ENCODE measurements at regions not wholly inside any gene's neighbourhood (a gene's known extent, or its start where the extent isn't known, plus 50 kb on each side); places are given as distances from the start of the nearest gene placed in this dataset.

GRCh38 chr12:65657635-65658034, 166.6 kb upstream of the HMGA2 start:
- Histone ChIP-seq H3K4me1 (ENCODE audit: control insufficient read depth in 3 of 3, insufficient read depth in 3 of 3, low read length in 3 of 3) (no peaks in the 10 kb centered on the region), H3K4me3 (ENCODE audit: low read length in 3 of 3) (no peak overlapping the region), H3K36me3 (ENCODE audit: control insufficient read depth in 3 of 3, insufficient read depth in 3 of 3, low read length in 3 of 3) (no peaks in the 10 kb centered on the region), H3K9me3 (ENCODE audit: control insufficient read depth in 3 of 3, low read length in 3 of 3) (no peaks in the 10 kb centered on the region), H3K27ac (ENCODE audit: low read depth, low read length) (no peak overlapping the region), H3K9ac (ENCODE audit: low read depth in 1 of 3, low read length in 3 of 3) (no peak overlapping the region), H3K27me3 (ENCODE audit: control insufficient read depth in 3 of 3, insufficient read depth in 3 of 3, low read length in 3 of 3) (peaks cover 0 to 4% (median 0%) of the 10 kb centered on the region in 3 donors)

- Histone ChIP-seq H3K27ac (ENCODE audit: low read depth, low read length) (no peak overlapping the region), H3K4me1 (ENCODE audit: control insufficient read depth in 3 of 3, insufficient read depth in 3 of 3, low read length in 3 of 3) (no peaks in the 10 kb centered on the region), H3K27me3 (ENCODE audit: control insufficient read depth in 3 of 3, insufficient read depth in 3 of 3, low read length in 3 of 3) (peaks cover 0 to 4% (median 0%) of the 10 kb centered on the region in 3 donors), H3K36me3 (ENCODE audit: control insufficient read depth in 3 of 3, insufficient read depth in 3 of 3, low read length in 3 of 3) (no peaks in the 10 kb centered on the region), H3K9ac (ENCODE audit: low read depth in 1 of 3, low read length in 3 of 3) (no peak overlapping the region), H3K4me3 (ENCODE audit: low read length in 3 of 3) (no peak overlapping the region), H3K9me3 (ENCODE audit: control insufficient read depth in 3 of 3, low read length in 3 of 3) (no peaks in the 10 kb centered on the region)
These were observed 165.9 kb upstream of the HMGA2 start for GRCh38 chr12:65658360-65658759.

GRCh38 chr12:65659681-65660080, 164.6 kb upstream of the HMGA2 start:
- Histone ChIP-seq H3K27ac (ENCODE audit: low read depth, low read length) (no peak overlapping the region), H3K9ac (ENCODE audit: low read depth in 1 of 3, low read length in 3 of 3) (no peak overlapping the region), H3K9me3 (ENCODE audit: control insufficient read depth in 3 of 3, low read length in 3 of 3) (no peaks in the 10 kb centered on the region), H3K36me3 (ENCODE audit: control insufficient read depth in 3 of 3, insufficient read depth in 3 of 3, low read length in 3 of 3) (no peaks in the 10 kb centered on the region), H3K4me1 (ENCODE audit: control insufficient read depth in 3 of 3, insufficient read depth in 3 of 3, low read length in 3 of 3) (no peaks in the 10 kb centered on the region), H3K4me3 (ENCODE audit: low read length in 3 of 3) (no peak overlapping the region), H3K27me3 (ENCODE audit: control insufficient read depth in 3 of 3, insufficient read depth in 3 of 3, low read length in 3 of 3) (peaks cover 0 to 4% (median 0%) of the 10 kb centered on the region in 3 donors)

- Histone ChIP-seq H3K4me1 (ENCODE audit: control insufficient read depth in 3 of 3, insufficient read depth in 3 of 3, low read length in 3 of 3) (no peaks in the 10 kb centered on the region), H3K27ac (ENCODE audit: low read depth, low read length) (no peak overlapping the region), H3K9ac (ENCODE audit: low read depth in 1 of 3, low read length in 3 of 3) (no peak overlapping the region), H3K36me3 (ENCODE audit: control insufficient read depth in 3 of 3, insufficient read depth in 3 of 3, low read length in 3 of 3) (no peaks in the 10 kb centered on the region), H3K4me3 (ENCODE audit: low read length in 3 of 3) (no peak overlapping the region), H3K9me3 (ENCODE audit: control insufficient read depth in 3 of 3, low read length in 3 of 3) (no peaks in the 10 kb centered on the region), H3K27me3 (ENCODE audit: control insufficient read depth in 3 of 3, insufficient read depth in 3 of 3, low read length in 3 of 3) (peaks cover 0 to 4% (median 0%) of the 10 kb centered on the region in 3 donors)
These were observed 164.2 kb upstream of the HMGA2 start for GRCh38 chr12:65660096-65660495.

- no peak overlapping the region for H3K4me3 ChIP-seq (ENCODE audit: low read length in 3 of 3)
- H3K27ac ChIP-seq (ENCODE audit: low read depth, low read length), result no peak overlapping the region
- H3K36me3 ChIP-seq (ENCODE audit: control insufficient read depth in 3 of 3, insufficient read depth in 3 of 3, low read length in 3 of 3), result no peaks in the 10 kb centered on the region
- peaks cover 0 to 4% (median 0%) of the 10 kb centered on the region in 3 donors for H3K27me3 ChIP-seq (ENCODE audit: control insufficient read depth in 3 of 3, insufficient read depth in 3 of 3, low read length in 3 of 3)
- H3K9me3 ChIP-seq (ENCODE audit: control insufficient read depth in 3 of 3, low read length in 3 of 3), result no peaks in the 10 kb centered on the region
- no peak overlapping the region for H3K9ac ChIP-seq (ENCODE audit: low read depth in 1 of 3, low read length in 3 of 3)
- H3K4me1 ChIP-seq (ENCODE audit: control insufficient read depth in 3 of 3, insufficient read depth in 3 of 3, low read length in 3 of 3), result no peaks in the 10 kb centered on the region
These were observed 163.4 kb upstream of the HMGA2 start for GRCh38 chr12:65660836-65661235.

DNA sequence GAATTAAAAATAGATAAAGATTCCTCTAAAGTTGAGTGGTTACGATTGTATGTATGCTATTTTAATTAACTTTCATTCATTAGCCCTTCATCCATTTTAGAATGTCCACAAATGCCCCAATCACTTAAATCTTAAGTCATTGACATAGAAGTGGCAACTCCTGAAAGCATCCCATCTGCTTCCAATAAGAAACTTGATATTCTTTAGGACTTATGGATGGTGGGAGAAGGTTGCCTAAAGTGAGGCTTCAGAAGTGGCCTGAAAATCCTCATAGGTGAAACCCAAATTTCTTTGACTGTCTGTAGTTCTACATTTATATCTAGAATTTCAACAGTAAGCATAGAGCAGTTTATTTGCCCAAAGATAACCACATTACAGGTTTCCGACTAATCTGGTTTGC, 161.7 kb upstream of the HMGA2 start:
- Histone ChIP-seq H3K4me3 (ENCODE audit: low read length in 3 of 3) (no peak overlapping the region), H3K9me3 (ENCODE audit: control insufficient read depth in 3 of 3, low read length in 3 of 3) (no peaks in the 10 kb centered on the region), H3K36me3 (ENCODE audit: control insufficient read depth in 3 of 3, insufficient read depth in 3 of 3, low read length in 3 of 3) (no peaks in the 10 kb centered on the region), H3K4me1 (ENCODE audit: control insufficient read depth in 3 of 3, insufficient read depth in 3 of 3, low read length in 3 of 3) (no peaks in the 10 kb centered on the region), H3K27ac (ENCODE audit: low read depth, low read length) (no peak overlapping the region), H3K27me3 (ENCODE audit: control insufficient read depth in 3 of 3, insufficient read depth in 3 of 3, low read length in 3 of 3) (peaks cover 0 to 4% (median 0%) of the 10 kb centered on the region in 3 donors), H3K9ac (ENCODE audit: low read depth in 1 of 3, low read length in 3 of 3) (no peak overlapping the region)

DNA sequence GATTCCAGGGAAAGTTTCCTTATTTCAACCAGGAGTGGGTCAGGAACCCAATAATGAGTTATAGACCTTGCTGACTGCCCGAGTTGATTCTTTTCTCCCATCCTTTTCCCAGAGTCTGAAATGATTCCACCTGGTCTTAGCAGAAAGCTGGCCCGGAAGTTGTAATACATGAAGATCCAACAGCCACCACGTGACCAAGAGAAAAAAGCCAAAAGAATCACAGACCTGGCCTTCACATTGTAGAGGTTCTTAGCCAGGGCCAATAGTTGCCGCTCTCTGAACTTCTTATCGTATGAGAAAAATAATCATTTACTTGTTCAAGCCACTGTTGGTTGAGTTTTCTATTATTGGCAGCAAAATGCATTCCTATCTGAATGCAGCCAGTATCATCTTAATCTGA, 161.2 kb upstream of the HMGA2 start:
- H3K9me3 ChIP-seq (ENCODE audit: control insufficient read depth in 3 of 3, low read length in 3 of 3), result no peaks in the 10 kb centered on the region

DNA sequence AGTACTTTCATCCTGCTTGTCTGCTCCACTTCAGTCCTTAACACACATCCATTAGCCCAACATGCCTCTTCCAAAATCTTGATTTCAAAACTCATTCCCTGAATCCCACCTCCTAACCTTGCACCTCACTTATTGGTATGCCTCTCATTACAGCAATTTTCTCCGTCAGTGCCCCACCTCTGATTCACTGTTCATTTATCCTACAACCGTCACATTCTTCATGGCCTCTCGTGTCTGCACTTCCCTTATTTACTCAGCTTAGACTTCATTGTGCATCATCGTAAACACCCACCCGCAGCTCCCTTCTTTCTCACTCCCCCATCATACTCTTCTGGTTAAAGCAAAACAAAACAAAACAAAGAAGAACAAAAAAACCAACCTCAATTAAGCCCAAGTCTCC, 160.6 kb upstream of the HMGA2 start:
- Histone ChIP-seq H3K27me3 (ENCODE audit: control insufficient read depth in 3 of 3, insufficient read depth in 3 of 3, low read length in 3 of 3) (peaks cover 0 to 4% (median 0%) of the 10 kb centered on the region in 3 donors), H3K36me3 (ENCODE audit: control insufficient read depth in 3 of 3, insufficient read depth in 3 of 3, low read length in 3 of 3) (no peaks in the 10 kb centered on the region), H3K27ac (ENCODE audit: low read depth, low read length) (no peak overlapping the region), H3K4me3 (ENCODE audit: low read length in 3 of 3) (no peak overlapping the region), H3K9ac (ENCODE audit: low read depth in 1 of 3, low read length in 3 of 3) (no peak overlapping the region), H3K9me3 (ENCODE audit: control insufficient read depth in 3 of 3, low read length in 3 of 3) (no peaks in the 10 kb centered on the region), H3K4me1 (ENCODE audit: control insufficient read depth in 3 of 3, insufficient read depth in 3 of 3, low read length in 3 of 3) (no peaks in the 10 kb centered on the region)

More for the DNA sequence above, 161.2 kb upstream of the HMGA2 start:
- no peaks in the 10 kb centered on the region for H3K4me1 ChIP-seq (ENCODE audit: control insufficient read depth in 3 of 3, insufficient read depth in 3 of 3, low read length in 3 of 3)
- peaks cover 0 to 4% (median 0%) of the 10 kb centered on the region in 3 donors for H3K27me3 ChIP-seq (ENCODE audit: control insufficient read depth in 3 of 3, insufficient read depth in 3 of 3, low read length in 3 of 3)
- no peaks in the 10 kb centered on the region for H3K36me3 ChIP-seq (ENCODE audit: control insufficient read depth in 3 of 3, insufficient read depth in 3 of 3, low read length in 3 of 3)
- H3K27ac ChIP-seq (ENCODE audit: low read depth, low read length), result no peak overlapping the region
- no peak overlapping the region for H3K9ac ChIP-seq (ENCODE audit: low read depth in 1 of 3, low read length in 3 of 3)
- no peak overlapping the region for H3K4me3 ChIP-seq (ENCODE audit: low read length in 3 of 3)

- Histone ChIP-seq H3K27me3 (ENCODE audit: control insufficient read depth in 3 of 3, insufficient read depth in 3 of 3, low read length in 3 of 3) (peaks cover 0 to 4% (median 0%) of the 10 kb centered on the region in 3 donors), H3K9me3 (ENCODE audit: control insufficient read depth in 3 of 3, low read length in 3 of 3) (no peaks in the 10 kb centered on the region), H3K27ac (ENCODE audit: low read depth, low read length) (no peak overlapping the region), H3K4me1 (ENCODE audit: control insufficient read depth in 3 of 3, insufficient read depth in 3 of 3, low read length in 3 of 3) (no peaks in the 10 kb centered on the region), H3K9ac (ENCODE audit: low read depth in 1 of 3, low read length in 3 of 3) (no peak overlapping the region), H3K36me3 (ENCODE audit: control insufficient read depth in 3 of 3, insufficient read depth in 3 of 3, low read length in 3 of 3) (no peaks in the 10 kb centered on the region), H3K4me3 (ENCODE audit: low read length in 3 of 3) (no peak overlapping the region)
These were observed 159.5 kb upstream of the HMGA2 start for GRCh38 chr12:65664715-65665250.

DNA sequence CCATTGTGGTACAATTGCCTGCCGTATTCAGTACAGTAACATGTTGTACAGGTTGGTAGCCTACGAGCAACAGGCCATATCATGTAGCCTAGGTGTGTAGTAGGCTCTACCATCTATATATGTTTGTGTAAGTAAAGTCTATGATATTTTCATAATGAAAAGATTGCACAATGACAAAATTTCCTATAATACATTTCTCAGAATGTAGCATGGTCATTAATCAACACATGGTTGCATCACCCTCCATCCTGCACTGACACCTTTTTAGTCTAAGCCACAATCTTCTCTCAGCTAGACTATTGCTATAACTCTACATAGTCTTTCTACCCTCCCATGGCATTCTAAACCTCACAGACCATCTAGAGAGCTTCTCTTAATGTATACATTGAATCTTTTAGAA, 158.5 kb upstream of the HMGA2 start:
- Histone ChIP-seq H3K4me1 (ENCODE audit: control insufficient read depth in 3 of 3, insufficient read depth in 3 of 3, low read length in 3 of 3) (no peaks in the 10 kb centered on the region), H3K4me3 (ENCODE audit: low read length in 3 of 3) (no peak overlapping the region), H3K27me3 (ENCODE audit: control insufficient read depth in 3 of 3, insufficient read depth in 3 of 3, low read length in 3 of 3) (no peaks in the 10 kb centered on the region), H3K9me3 (ENCODE audit: control insufficient read depth in 3 of 3, low read length in 3 of 3) (no peaks in the 10 kb centered on the region), H3K36me3 (ENCODE audit: control insufficient read depth in 3 of 3, insufficient read depth in 3 of 3, low read length in 3 of 3) (no peaks in the 10 kb centered on the region), H3K27ac (ENCODE audit: low read depth, low read length) (no peak overlapping the region), H3K9ac (ENCODE audit: low read depth in 1 of 3, low read length in 3 of 3) (no peak overlapping the region)
